SK-N-SH (cell line): ENCODE measurements at regions not wholly inside any gene's neighbourhood (a gene's known extent, or its start where the extent isn't known, plus 50 kb on each side); places are given as distances from the start of the nearest gene placed in this dataset.

ENCODE experiments used
- CTCF ChIA-PET: fragments of 300-600, 350-600 bp; formaldehyde crosslinking; extraction: SDS; loops from one replicate; lab custom pipeline; 2021; lab: Yijun Ruan, JAX
- POLR2A ChIA-PET: fragments of 350-600 bp; sonication (Branson Sonifier 250); formaldehyde crosslinking; extraction: SDS; loops from one replicate; lab custom pipeline; 2020; ENCODE audit warnings: antibody characterized with exemption, inconsistent platforms; lab: Yijun Ruan, JAX
- DNase-seq: peaks from one replicate; pipeline ENCODE4 v3.0.0; 2012
- H2AFZ ChIP-seq: fragments of 200-600 bp; sonication (generic); 2 replicates; pipeline ENCODE4 v1.8.1; 2016; ENCODE audit warnings: antibody characterized with exemption, mild to moderate bottlenecking, low read depth
- H3F3A ChIP-seq: fragments of 200-600 bp; sonication (generic); replicated peaks from 2 replicates; pipeline ENCODE3; 2016; ENCODE audit warnings: antibody characterized with exemption, mild to moderate bottlenecking; ENCODE audit not compliant: insufficient read depth
- H3K27ac ChIP-seq, 2 experiments: fragments of 200-500 bp in 1 of 2; fragments of 200-600 bp in 1 of 2; sonication (Bioruptor generic) in 1 of 2; sonication (generic), shearing (Covaris generic) in 1 of 2; 2 replicates each; pipeline versions ENCODE4 v1.5.1 to v1.6.1; 2014 to 2016; ENCODE audit warnings: low read depth in 2 of 2, inconsistent platforms in 1 of 2, low read length in 1 of 2, mild to moderate bottlenecking in 1 of 2, mixed read lengths in 1 of 2
- H3K27me3 ChIP-seq: fragments of 200-600 bp; sonication (generic), shearing (Covaris generic); 2 replicates; pipeline ENCODE4 v1.6.1; 2016; ENCODE audit warnings: mixed run types; ENCODE audit not compliant: insufficient read depth
- H3K36me3 ChIP-seq, 2 experiments: fragments of 200-500 bp in 1 of 2; fragments of 200-600 bp in 1 of 2; sonication (Bioruptor generic) in 1 of 2; sonication (generic) in 1 of 2; replicated peaks in 1 of 2; 2 replicates each; pipeline versions ENCODE3 to v1.5.1; 2014 to 2016; ENCODE audit warnings: low read length in 1 of 2, mild to moderate bottlenecking in 1 of 2; ENCODE audit not compliant: insufficient read depth in 2 of 2, control insufficient read depth in 1 of 2
- H3K4me1 ChIP-seq, 2 experiments: fragments of 200-500 bp in 1 of 2; fragments of 200-600 bp in 1 of 2; sonication (Bioruptor generic) in 1 of 2; sonication (generic), shearing (Covaris generic) in 1 of 2; 2 replicates each; pipeline versions ENCODE4 v1.5.1 to v1.6.1; 2014 to 2016; ENCODE audit warnings: low read depth in 1 of 2, low read length in 1 of 2, mixed run types in 1 of 2; ENCODE audit not compliant: insufficient read depth in 2 of 2, control insufficient read depth in 1 of 2
- H3K4me2 ChIP-seq: fragments of 200-600 bp; sonication (generic), shearing (Covaris generic); 2 replicates; pipeline ENCODE4 v1.6.1; 2017; ENCODE audit warnings: mixed run types
- H3K4me3 ChIP-seq, 2 experiments: fragments of 200-500 bp in 1 of 2; fragments of 200-600 bp in 1 of 2; sonication (Bioruptor generic) in 1 of 2; sonication (generic), shearing (Covaris generic) in 1 of 2; 2 replicates each; pipeline versions ENCODE4 v1.5.1 to v1.8.1; 2014 to 2016; ENCODE audit warnings: low read depth in 2 of 2, inconsistent platforms in 1 of 2, low read length in 1 of 2, mild to moderate bottlenecking in 1 of 2, mixed read lengths in 1 of 2, moderate library complexity in 1 of 2
- H3K79me2 ChIP-seq: fragments of 200-600 bp; sonication (generic); 2 replicates; pipeline ENCODE4 v1.8.1; 2017; ENCODE audit warnings: mild to moderate bottlenecking; ENCODE audit not compliant: insufficient read depth
- H3K9ac ChIP-seq: fragments of 200-600 bp; sonication (generic); 2 replicates; pipeline ENCODE4 v1.6.1; 2017; ENCODE audit warnings: mixed run types
- H3K9me2 ChIP-seq: fragments of 200-600 bp; sonication (generic); 2 replicates; pipeline ENCODE4 v1.6.1; 2017; ENCODE audit warnings: mixed run types
- H3K9me3 ChIP-seq: fragments of 200-600 bp; sonication (generic); 2 replicates; pipeline ENCODE4 v1.6.1; 2017; ENCODE audit warnings: mixed run types, mild to moderate bottlenecking, moderate library complexity
- H4K20me1 ChIP-seq: fragments of 200-600 bp; sonication (generic); 2 replicates; pipeline ENCODE4 v1.6.1; 2017; ENCODE audit warnings: mild to moderate bottlenecking, mixed run types; ENCODE audit not compliant: insufficient read depth
- CTCF ChIP-seq: fragments of 200-600 bp; sonication (generic); IDR thresholded peaks from 2 replicates; pipeline ENCODE4 v1.6.1; 2017; ENCODE audit warnings: antibody characterized with exemption, mild to moderate bottlenecking, moderate library complexity
- ELF1 ChIP-seq: IDR thresholded peaks from 2 replicates; pipeline ENCODE4 v1.4.0; 2012
- EZH2phosphoT487 ChIP-seq: fragments of 200-600 bp; sonication (generic); IDR thresholded peaks from 2 replicates; pipeline ENCODE4 v1.6.1; 2017; ENCODE audit warnings: low read depth, mixed run types, mild to moderate bottlenecking, antibody characterized with exemption, moderate library complexity, borderline replicate concordance
- GABPA ChIP-seq: IDR thresholded peaks from 2 replicates; pipeline ENCODE4 v1.4.0; 2012; ENCODE audit warnings: low read depth, mild to moderate bottlenecking
- GATA2 ChIP-seq: sonication (generic); formaldehyde crosslinking; IDR thresholded peaks from 2 replicates; pipeline ENCODE4 v1.5.0; 2020; ENCODE audit warnings: mild to moderate bottlenecking, missing genetic modification reagents
- JUND ChIP-seq: IDR thresholded peaks from 2 replicates; pipeline ENCODE4 v1.4.0; 2012
- MEF2A ChIP-seq: IDR thresholded peaks from 2 replicates; pipeline ENCODE4 v1.4.0; 2012; ENCODE audit warnings: low read depth, borderline replicate concordance
- MXI1 ChIP-seq: IDR thresholded peaks from 2 replicates; pipeline ENCODE4 v1.6.1; 2012; ENCODE audit warnings: mild to moderate bottlenecking, low read depth, low read length, improper control_type of control experiment
- NFIC ChIP-seq: IDR thresholded peaks from 2 replicates; pipeline ENCODE4 v1.4.0; 2012; ENCODE audit warnings: borderline replicate concordance
- RCOR1 ChIP-seq: fragments of 150-350 bp; IDR thresholded peaks from 2 replicates; pipeline ENCODE4 v1.6.1; 2017; ENCODE audit warnings: antibody characterized with exemption, low read length
- TAF1 ChIP-seq: IDR thresholded peaks from 2 replicates; pipeline ENCODE4 v1.6.1; 2012; ENCODE audit warnings: low read depth, mild to moderate bottlenecking, low read length, moderate library complexity, borderline replicate concordance
- USF2 ChIP-seq: fragments of 150-350 bp; IDR thresholded peaks from 2 replicates; pipeline ENCODE4 v1.6.1; 2017; ENCODE audit warnings: antibody characterized with exemption, low read length, low read depth, borderline replicate concordance
- WGBS: methylation state at CpG from one replicate; pipeline ENCODE4 v1.1.6; 2017; ENCODE audit warnings: low lambda C conversion rate; 5-methylcytosine and 5-hydroxymethylcytosine counted together
- TF ChIP-seq, protein P1 (sequence below): IDR thresholded peaks from 2 replicates; pipeline ENCODE4 v1.6.1; 2012; ENCODE audit warnings: mild to moderate bottlenecking, low read depth, low read length, moderate library complexity

GRCh38 chr2:150919901-150920300 is 341.8 kb downstream of the RBM43 start (continued):
- TF ChIP-seq ELF1, result no peak
- TF ChIP-seq MXI1, result no peak
- no peak for TF ChIP-seq MEF2A
- TF ChIP-seq NFIC, result no peak
- no peak for TF ChIP-seq TAF1
- no peak for TF ChIP-seq GABPA
- TF ChIP-seq, all 33 proteins: peak for 0

GRCh38 chr2:150917961-150918713 is 343.5 kb downstream of the RBM43 start:
- H3K4me3 ChIP-seq, result no peak overlapping the region
- TF ChIP-seq JUND, result no peak
- TF ChIP-seq, protein P1, sequence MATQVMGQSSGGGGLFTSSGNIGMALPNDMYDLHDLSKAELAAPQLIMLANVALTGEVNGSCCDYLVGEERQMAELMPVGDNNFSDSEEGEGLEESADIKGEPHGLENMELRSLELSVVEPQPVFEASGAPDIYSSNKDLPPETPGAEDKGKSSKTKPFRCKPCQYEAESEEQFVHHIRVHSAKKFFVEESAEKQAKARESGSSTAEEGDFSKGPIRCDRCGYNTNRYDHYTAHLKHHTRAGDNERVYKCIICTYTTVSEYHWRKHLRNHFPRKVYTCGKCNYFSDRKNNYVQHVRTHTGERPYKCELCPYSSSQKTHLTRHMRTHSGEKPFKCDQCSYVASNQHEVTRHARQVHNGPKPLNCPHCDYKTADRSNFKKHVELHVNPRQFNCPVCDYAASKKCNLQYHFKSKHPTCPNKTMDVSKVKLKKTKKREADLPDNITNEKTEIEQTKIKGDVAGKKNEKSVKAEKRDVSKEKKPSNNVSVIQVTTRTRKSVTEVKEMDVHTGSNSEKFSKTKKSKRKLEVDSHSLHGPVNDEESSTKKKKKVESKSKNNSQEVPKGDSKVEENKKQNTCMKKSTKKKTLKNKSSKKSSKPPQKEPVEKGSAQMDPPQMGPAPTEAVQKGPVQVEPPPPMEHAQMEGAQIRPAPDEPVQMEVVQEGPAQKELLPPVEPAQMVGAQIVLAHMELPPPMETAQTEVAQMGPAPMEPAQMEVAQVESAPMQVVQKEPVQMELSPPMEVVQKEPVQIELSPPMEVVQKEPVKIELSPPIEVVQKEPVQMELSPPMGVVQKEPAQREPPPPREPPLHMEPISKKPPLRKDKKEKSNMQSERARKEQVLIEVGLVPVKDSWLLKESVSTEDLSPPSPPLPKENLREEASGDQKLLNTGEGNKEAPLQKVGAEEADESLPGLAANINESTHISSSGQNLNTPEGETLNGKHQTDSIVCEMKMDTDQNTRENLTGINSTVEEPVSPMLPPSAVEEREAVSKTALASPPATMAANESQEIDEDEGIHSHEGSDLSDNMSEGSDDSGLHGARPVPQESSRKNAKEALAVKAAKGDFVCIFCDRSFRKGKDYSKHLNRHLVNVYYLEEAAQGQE, result no peak
- TF ChIP-seq USF2, result no peak
- TF ChIP-seq GABPA, result no peak
- TF ChIP-seq CTCF, result no peak
- TF ChIP-seq EZH2phosphoT487, result no peak
- 0 out of 2 replicates have a peak, but pooled peaks have one; percentile 16 for TF ChIP-seq GATA2 (CRISPR knock-in tag)
- TF ChIP-seq RCOR1, result no peak
- H3K79me2 ChIP-seq, result no peaks in the 10 kb centered on the region
- no peaks in the 10 kb centered on the region for H3F3A ChIP-seq
- no peaks in the 10 kb centered on the region; a peak in 2 of 4 replicates for H3K4me1 ChIP-seq
- no peaks in the 10 kb centered on the region for H4K20me1 ChIP-seq
- no peak overlapping the region for H2AFZ ChIP-seq
- H3K27ac ChIP-seq, result no peak overlapping the region; a peak in 1 of 4 replicates
- H3K27me3 ChIP-seq, result no peaks in the 10 kb centered on the region
- H3K9me2 ChIP-seq, result no peaks in the 10 kb centered on the region
- ChIA-PET POLR2A (no interaction called here), CTCF (interaction anchor here (1.0 kb wide), 1 partner anchor 16 kb away, joined by 3 read pairs; no protein-coding TSS in a partner anchor)
- H3K9me3 ChIP-seq, result no peaks in the 10 kb centered on the region
- WGBS, result 76% methylated on average over 7 of the region's 7 CpGs
- DNase-seq, result peak; percentile 16
- H3K36me3 ChIP-seq, result no peaks in the 10 kb centered on the region
- H3K4me2 ChIP-seq, result no peak overlapping the region
- H3K9ac ChIP-seq, result no peak overlapping the region
